Limb (tissue), 2 donors: ENCODE measurements at regions not wholly inside any gene's neighbourhood (a gene's known extent, or its start where the extent isn't known, plus 50 kb on each side); places are given as distances from the start of the nearest gene placed in this dataset.
A peak's percentile ranks its signal among the peaks of the same experiment; 100 is the strongest.

Experiments
- DNase-seq, 2 donors: peaks; one replicate each; pipeline ENCODE4 v3.0.0-alpha.2; 2016; ENCODE audit errors: extremely low spot score in 2 of 2

GRCh38 chr13:51518827-51519226 lies 65.4 kb upstream of the WDFY2 start:
- no peak for DNase-seq

GRCh38 chr13:51519771-51520216 lies 64.5 kb upstream of the WDFY2 start:
- no peak for DNase-seq

- no peak for DNase-seq
These were observed 63.7 kb upstream of the WDFY2 start for GRCh38 chr13:51520524-51520923.

GRCh38 chr13:51523082-51523518 lies 61.2 kb upstream of the WDFY2 start:
- DNase-seq = no peak

- no peak for DNase-seq
These were observed 60.0 kb upstream of the WDFY2 start for GRCh38 chr13:51524312-51524711.

- no peak for DNase-seq
These were observed 59.3 kb upstream of the WDFY2 start for GRCh38 chr13:51524829-51525566.

GRCh38 chr13:51525567-51526167 lies 58.6 kb upstream of the WDFY2 start:
- DNase-seq = no peak

GRCh38 chr13:51526202-51526601 lies 58.1 kb upstream of the WDFY2 start:
- no peak for DNase-seq

- no peak for DNase-seq
These were observed 51.5 kb upstream of the WDFY2 start for GRCh38 chr13:51532736-51533197.

- DNase-seq = peak in 1 of 2 donors; percentile 40
These were observed 50.0 kb upstream of the WDFY2 start for GRCh38 chr13:51534041-51534817.
